ENCODE measurements at regions not wholly inside any gene's neighbourhood (a gene's known extent, or its start where the extent isn't known, plus 50 kb on each side); places are given as distances from the start of the nearest gene placed in this dataset.

DNA sequence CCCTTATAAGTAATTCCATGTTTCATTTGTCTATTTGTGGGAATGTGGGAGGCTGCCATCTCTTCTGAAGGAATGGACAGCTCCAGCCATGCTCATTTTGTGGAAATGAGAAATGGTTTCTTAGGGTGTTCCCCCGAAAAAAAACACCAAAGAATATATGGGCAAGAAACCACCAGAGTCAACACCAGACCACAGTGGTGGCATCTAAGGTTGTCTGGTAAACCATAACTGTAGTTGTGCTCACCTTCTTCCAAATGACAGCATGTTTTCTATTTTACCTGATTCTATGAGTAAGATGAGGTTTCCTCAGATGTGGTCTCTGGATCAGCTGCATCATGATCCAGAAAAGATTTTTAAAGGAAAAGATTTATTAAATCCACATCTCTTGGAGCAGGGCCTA lies 217.0 kb upstream of the C2CD4B start:
- ChIA-PET POLR2A (no interaction called here), CTCF (interaction anchor here (0.9 kb wide), 1 partner anchor 360 kb away, joined by 4 read pairs; no protein-coding TSS in a partner anchor)
- TF ChIP-seq, protein P1, sequence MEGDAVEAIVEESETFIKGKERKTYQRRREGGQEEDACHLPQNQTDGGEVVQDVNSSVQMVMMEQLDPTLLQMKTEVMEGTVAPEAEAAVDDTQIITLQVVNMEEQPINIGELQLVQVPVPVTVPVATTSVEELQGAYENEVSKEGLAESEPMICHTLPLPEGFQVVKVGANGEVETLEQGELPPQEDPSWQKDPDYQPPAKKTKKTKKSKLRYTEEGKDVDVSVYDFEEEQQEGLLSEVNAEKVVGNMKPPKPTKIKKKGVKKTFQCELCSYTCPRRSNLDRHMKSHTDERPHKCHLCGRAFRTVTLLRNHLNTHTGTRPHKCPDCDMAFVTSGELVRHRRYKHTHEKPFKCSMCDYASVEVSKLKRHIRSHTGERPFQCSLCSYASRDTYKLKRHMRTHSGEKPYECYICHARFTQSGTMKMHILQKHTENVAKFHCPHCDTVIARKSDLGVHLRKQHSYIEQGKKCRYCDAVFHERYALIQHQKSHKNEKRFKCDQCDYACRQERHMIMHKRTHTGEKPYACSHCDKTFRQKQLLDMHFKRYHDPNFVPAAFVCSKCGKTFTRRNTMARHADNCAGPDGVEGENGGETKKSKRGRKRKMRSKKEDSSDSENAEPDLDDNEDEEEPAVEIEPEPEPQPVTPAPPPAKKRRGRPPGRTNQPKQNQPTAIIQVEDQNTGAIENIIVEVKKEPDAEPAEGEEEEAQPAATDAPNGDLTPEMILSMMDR (IDR thresholded peaks at IDR 0.05; ENCODE audit: low read depth, low read length), result no peak
- Histone ChIP-seq H3K27me3 (ENCODE audit: control insufficient read depth, insufficient read depth, low read length) (peaks cover 13% of the 10 kb centered on the region), H3K27ac (ENCODE audit: low read depth, low read length) (no peak overlapping the region), H3K4me3 (ENCODE audit: low read depth, low read length) (no peak overlapping the region), H3K9me3 (ENCODE audit: control insufficient read depth, insufficient read depth, low read length) (no peaks in the 10 kb centered on the region)
- no peak for DNase-seq (ENCODE audit: low read depth, low spot score)

DNA sequence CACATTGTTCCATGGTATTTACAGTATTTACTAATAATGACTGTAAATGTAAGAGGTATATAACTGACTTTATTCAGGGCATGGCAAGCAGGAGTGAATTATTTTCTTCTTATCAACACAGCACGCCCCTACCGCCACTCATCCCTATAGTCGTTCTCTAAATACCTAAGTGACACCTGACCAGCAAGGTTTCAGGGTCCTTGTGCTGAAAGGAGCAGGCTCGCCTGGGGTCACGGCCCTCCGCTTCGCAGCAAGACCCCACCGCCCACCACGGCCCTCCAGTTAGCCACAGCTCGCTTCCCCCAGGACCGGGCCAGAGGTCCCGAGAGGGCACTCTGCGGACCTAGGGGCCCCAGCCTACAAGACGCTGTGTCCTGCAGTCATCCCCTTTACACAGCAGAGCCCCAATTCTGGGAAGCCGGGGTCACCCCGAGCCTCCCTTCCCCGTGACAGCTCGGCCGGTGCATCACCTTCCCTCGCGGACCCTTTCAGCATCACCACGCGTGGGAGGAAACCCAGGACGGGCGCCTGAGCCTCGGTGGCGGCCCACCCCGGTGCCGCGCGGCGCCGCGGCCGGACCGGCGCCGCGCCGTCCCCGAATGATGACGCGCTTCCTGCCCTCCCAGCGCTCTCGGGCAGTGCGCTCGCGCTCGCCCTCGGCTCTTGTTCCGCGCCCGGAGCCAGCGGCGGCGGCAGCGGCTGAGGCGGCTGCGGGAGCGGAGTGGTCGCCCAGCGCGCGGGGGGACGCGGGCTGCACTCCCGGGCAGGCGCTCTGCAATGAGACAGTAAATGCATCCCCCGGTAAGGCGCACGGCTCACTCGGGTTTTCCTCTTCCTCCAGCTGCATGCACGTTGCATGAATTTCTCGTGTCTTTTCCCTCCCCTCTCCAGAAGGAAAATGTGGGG lies 225.1 kb upstream of the C2CD4B start, which contains the start of gene TLN2:
TSS of gene TLN2 (plus strand) at position 666 of the 906 bp plus-strand sequence.
- ChIA-PET CTCF (interaction anchor here (0.6 kb wide), 1 partner anchor 26 kb away, joined by 3 read pairs; no protein-coding TSS in a partner anchor), POLR2A (interaction anchor here (2.0 kb wide), 1 partner anchor 179 kb away, joined by 9 read pairs; no protein-coding TSS in a partner anchor)
- TF ChIP-seq, protein P1 (IDR thresholded peaks at IDR 0.05; ENCODE audit: low read depth, low read length), result no peak
- no peaks in the 10 kb centered on the region for H3K27me3 ChIP-seq (ENCODE audit: control insufficient read depth, insufficient read depth, low read length)
- H3K27ac ChIP-seq (ENCODE audit: low read depth, low read length), result peak within 1 kb of the TSS; percentile 54
- no peaks in the 10 kb centered on the region; the same call in 1 of the 2 replicates for H3K9me3 ChIP-seq (ENCODE audit: control insufficient read depth, insufficient read depth, low read length)
- no peak for DNase-seq (ENCODE audit: low read depth, low spot score)
- peak within 1 kb of the TSS; percentile 98 for H3K4me3 ChIP-seq (ENCODE audit: low read depth, low read length)

DNA sequence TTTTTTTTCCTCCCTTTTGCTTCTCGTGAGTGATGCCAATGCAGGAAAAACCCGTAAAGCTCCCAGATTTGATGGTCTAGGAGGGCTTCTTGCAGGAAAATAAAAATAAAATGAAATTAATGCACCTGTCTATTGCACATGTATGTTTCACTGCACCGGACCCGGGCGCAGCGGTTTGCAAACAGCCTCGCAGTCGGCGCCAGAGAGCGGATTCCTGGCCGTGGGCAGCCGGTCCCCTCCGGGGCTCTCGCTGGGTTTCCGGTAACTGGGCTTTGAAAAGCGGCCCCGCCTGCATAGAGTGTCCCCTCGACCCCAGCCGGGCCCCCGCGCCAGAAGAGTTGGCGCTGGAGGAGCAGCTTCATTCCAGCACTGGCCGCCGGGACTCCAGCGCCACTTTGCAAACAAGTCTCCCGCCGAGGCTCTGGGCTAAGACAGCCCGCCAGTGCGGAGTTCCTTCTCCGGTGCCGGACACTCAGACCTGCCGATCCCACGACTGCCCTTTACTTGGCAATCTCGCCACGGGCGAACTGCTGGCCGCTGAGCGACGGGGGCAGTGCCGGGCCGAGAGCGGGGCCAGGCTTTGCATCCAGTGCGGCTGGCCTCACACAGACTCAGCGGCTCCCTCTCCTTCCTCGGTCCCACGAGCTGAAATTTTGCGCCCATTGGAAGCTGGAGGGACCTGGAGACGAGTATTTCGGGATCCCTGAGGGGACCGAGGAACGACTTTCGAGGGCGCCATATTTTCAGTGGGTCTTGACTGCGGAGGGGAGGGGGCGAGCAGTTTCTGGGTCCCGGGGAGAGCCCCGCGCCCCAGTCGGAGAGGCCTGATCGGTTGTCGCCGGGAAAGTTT lies 225.9 kb upstream of the C2CD4B start:
- POLR2A ChIA-PET, result interaction anchor here (0.6 to 2.0 kb wide), 5 partner anchors 69 to 228 kb away, joined by 3 to 9 read pairs (median 4); no protein-coding TSS in a partner anchor
- TF ChIP-seq, protein P1 (IDR thresholded peaks at IDR 0.05; ENCODE audit: low read depth, low read length), result peak; percentile 4; the same call in 1 of the 2 replicates
- H3K27ac ChIP-seq (ENCODE audit: low read depth, low read length), result peak overlapping the region; percentile 31
- no peak for DNase-seq (ENCODE audit: low read depth, low spot score)
- no peaks in the 10 kb centered on the region; the same call in 1 of the 2 replicates for H3K9me3 ChIP-seq (ENCODE audit: control insufficient read depth, insufficient read depth, low read length)
- H3K27me3 ChIP-seq (ENCODE audit: control insufficient read depth, insufficient read depth, low read length), result no peaks in the 10 kb centered on the region
- CTCF ChIA-PET, result interaction anchor here (0.6 to 2.0 kb wide), 8 partner anchors 15 to 356 kb away, joined by 3 to 13 read pairs (median 3); no protein-coding TSS in a partner anchor
- H3K4me3 ChIP-seq (ENCODE audit: low read depth, low read length), result peak overlapping the region; percentile 98

DNA sequence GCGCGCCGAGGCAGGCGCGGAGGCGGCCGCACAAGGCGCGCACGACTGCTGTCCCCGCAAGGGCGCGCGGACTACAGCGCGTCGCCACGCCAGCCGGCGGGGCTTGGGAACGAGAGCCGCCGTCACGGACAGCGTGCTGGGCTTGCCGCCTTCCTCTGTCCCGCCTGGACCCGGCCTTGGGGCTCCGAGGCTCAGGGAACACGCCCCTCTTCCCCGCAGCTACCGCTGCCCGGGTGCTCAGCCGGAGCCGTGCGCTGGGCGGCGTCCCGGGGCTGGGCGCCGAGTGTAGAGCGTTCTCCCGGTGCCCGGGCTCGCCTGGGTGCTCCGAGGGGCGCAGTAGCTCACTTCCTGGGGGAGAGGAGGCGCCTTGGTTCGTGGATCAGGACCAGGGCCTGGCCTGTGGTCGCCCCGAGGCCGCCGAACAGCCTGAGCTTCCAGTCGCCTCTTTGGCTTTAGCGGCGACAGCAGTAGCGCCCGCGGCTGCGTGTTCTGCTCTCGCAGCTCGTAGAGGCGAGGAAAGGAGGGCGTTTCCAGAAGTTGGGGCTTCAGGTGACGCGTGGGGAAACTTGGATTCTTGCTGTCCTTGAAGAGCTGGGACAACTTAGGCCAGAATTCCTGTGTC lies 226.7 kb upstream of the C2CD4B start:
- ChIA-PET CTCF (interaction anchor here (0.6 to 2.0 kb wide), 11 partner anchors 14 to 355 kb away, joined by 3 to 13 read pairs (median 3); no protein-coding TSS in a partner anchor), POLR2A (interaction anchor here (0.6 to 2.0 kb wide), 5 partner anchors 70 to 227 kb away, joined by 3 to 9 read pairs (median 4); no protein-coding TSS in a partner anchor)
- Histone ChIP-seq H3K4me3 (ENCODE audit: low read depth, low read length) (peak overlapping the region; percentile 98), H3K27ac (ENCODE audit: low read depth, low read length) (no peak overlapping the region), H3K9me3 (ENCODE audit: control insufficient read depth, insufficient read depth, low read length) (no peaks in the 10 kb centered on the region; the same call in 1 of the 2 replicates), H3K27me3 (ENCODE audit: control insufficient read depth, insufficient read depth, low read length) (no peaks in the 10 kb centered on the region)
- TF ChIP-seq, protein P1 (IDR thresholded peaks at IDR 0.05; ENCODE audit: low read depth, low read length), result peak; percentile 56
- DNase-seq (ENCODE audit: low read depth, low spot score), result no peak

Measured in AG04450 (cell line).